ENCODE measurements at regions not wholly inside any gene's neighbourhood (a gene's known extent, or its start where the extent isn't known, plus 50 kb on each side); places are given as distances from the start of the nearest gene placed in this dataset.

DNA sequence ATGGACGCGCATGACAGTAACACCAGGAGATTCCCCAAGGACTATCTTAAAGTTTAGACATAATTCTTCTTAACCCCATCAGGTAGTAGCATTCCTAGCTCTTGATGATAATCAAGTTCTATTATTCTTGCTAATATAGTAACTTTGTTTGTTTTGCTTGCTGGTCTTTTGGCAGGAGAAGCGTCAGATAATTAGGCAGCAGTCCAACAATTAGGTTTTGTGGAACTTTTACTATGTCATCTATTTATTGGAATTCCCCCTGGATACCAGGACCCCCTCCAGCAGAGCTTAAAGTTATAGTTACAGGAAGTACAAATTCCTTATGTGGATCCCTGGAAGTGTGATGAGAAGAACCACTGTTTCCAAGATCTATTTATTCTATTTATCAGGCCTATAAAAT is 1138.0 kb upstream of the FAM98A start:
- no peak overlapping the region for H2BK120ac ChIP-seq (replicated peaks; ENCODE audit: low read depth, low read length)
- no peak overlapping the region for H4K8ac ChIP-seq (ENCODE audit: extremely low read depth, insufficient read depth, low read length)
- H2AFZ ChIP-seq (ENCODE audit: low read length) = no peak overlapping the region
- H3K36me3 ChIP-seq (ENCODE audit: control insufficient read depth in 2 of 4, insufficient read depth in 4 of 4, low read length in 3 of 4) = peaks cover 0 to 5% (median 1%) of the 10 kb centered on the region in 4 experiments; a peak in 3 of 8 replicates
- peaks cover 3 to 8% of the 10 kb centered on the region in 2 experiments for H3K9me3 ChIP-seq (ENCODE audit: insufficient read depth in 2 of 2, low read depth in 1 of 2, low read length in 1 of 2)
- H3K18ac ChIP-seq (ENCODE audit: extremely low read depth, low read length) = no peak overlapping the region
- H2AK5ac ChIP-seq (ENCODE audit: low read depth, low read length) = no peak overlapping the region
- no peaks in the 10 kb centered on the region for H3K27me3 ChIP-seq (replicated peaks in 1 of 4; ENCODE audit: control insufficient read depth in 3 of 4, extremely low read depth in 1 of 4, insufficient read depth in 3 of 4, low read length in 3 of 4)
- no peak for FAIRE-seq
- H3K27ac ChIP-seq (ENCODE audit: low read depth, low read length) = no peak overlapping the region
- no peak overlapping the region for H3K4me3 ChIP-seq (ENCODE audit: extremely low read depth in 1 of 4, insufficient read depth in 2 of 4, low read depth in 3 of 4, low read length in 4 of 4)
- no peak overlapping the region for H2BK5ac ChIP-seq (ENCODE audit: low read depth, low read length)
- no peak overlapping the region for H3K9ac ChIP-seq (replicated peaks in 1 of 4; ENCODE audit: extremely low read depth in 1 of 4, low read depth in 3 of 4, low read length in 3 of 4)
- H3K23ac ChIP-seq (ENCODE audit: insufficient read length) = no peak overlapping the region
- H3K4me2 ChIP-seq (ENCODE audit: insufficient read depth in 1 of 2, low read depth in 2 of 2, low read length in 2 of 2) = no peak overlapping the region
- H2BK20ac ChIP-seq (ENCODE audit: low read length) = no peak overlapping the region
- H2BK15ac ChIP-seq (ENCODE audit: low read length) = no peak overlapping the region
- H3K79me2 ChIP-seq (ENCODE audit: control insufficient read depth in 1 of 2, insufficient read depth in 2 of 2, low read length in 2 of 2) = no peaks in the 10 kb centered on the region
- peaks cover 0 to 12% (median 0%) of the 10 kb centered on the region in 4 experiments; a peak in 4 of 7 replicates for H3K4me1 ChIP-seq (replicated peaks in 1 of 4; ENCODE audit: control insufficient read depth in 3 of 4, insufficient read depth in 4 of 4, low read length in 3 of 4)
- H3K4ac ChIP-seq (replicated peaks; ENCODE audit: insufficient read length, low read depth, low read length) = no peak overlapping the region
- H4K91ac ChIP-seq (replicated peaks; ENCODE audit: insufficient read length, low read length) = no peak overlapping the region
- no peak overlapping the region for H3K56ac ChIP-seq (replicated peaks; ENCODE audit: insufficient read length, low read depth, low read length)
- WGBS, 2 experiments (ENCODE audit: extremely low coverage in 1 of 2, insufficient coverage in 1 of 2, insufficient read length in 1 of 2, insufficient replicate concordance in 2 of 2, low coverage in 1 of 2, low lambda C conversion rate in 2 of 2, missing lambda C conversion rate in 1 of 2) = 86% methylated on average over 3 of the region's 3 CpGs; no CpG with 5 or more reads in 1 of the 2 experiments
- CTCF ChIA-PET (ENCODE audit: partially characterized antibody) = interaction anchor here (1.0 to 2.2 kb wide), 4 partner anchors 17 to 665 kb away, joined by 3 to 8 read pairs (median 3); no protein-coding TSS in a partner anchor
- no peak overlapping the region for H4K5ac ChIP-seq (ENCODE audit: insufficient read length, low read depth, low read length)
- TF ChIP-seq, protein P1, sequence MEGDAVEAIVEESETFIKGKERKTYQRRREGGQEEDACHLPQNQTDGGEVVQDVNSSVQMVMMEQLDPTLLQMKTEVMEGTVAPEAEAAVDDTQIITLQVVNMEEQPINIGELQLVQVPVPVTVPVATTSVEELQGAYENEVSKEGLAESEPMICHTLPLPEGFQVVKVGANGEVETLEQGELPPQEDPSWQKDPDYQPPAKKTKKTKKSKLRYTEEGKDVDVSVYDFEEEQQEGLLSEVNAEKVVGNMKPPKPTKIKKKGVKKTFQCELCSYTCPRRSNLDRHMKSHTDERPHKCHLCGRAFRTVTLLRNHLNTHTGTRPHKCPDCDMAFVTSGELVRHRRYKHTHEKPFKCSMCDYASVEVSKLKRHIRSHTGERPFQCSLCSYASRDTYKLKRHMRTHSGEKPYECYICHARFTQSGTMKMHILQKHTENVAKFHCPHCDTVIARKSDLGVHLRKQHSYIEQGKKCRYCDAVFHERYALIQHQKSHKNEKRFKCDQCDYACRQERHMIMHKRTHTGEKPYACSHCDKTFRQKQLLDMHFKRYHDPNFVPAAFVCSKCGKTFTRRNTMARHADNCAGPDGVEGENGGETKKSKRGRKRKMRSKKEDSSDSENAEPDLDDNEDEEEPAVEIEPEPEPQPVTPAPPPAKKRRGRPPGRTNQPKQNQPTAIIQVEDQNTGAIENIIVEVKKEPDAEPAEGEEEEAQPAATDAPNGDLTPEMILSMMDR (IDR thresholded peaks at IDR 0.05; ENCODE audit: control extremely low read depth in 1 of 3, insufficient read depth in 1 of 3, low read depth in 1 of 3, low read length in 3 of 3) = no peak
- TF ChIP-seq FOSL1 (IDR thresholded peaks at IDR 0.05; ENCODE audit: insufficient read depth, low read depth, low read length) (no peak), ZNF274 (IDR thresholded peaks at IDR 0.05; ENCODE audit: borderline replicate concordance, extremely low read depth, low read length) (no peak)
- no peaks in the 10 kb centered on the region for H3K23me2 ChIP-seq (ENCODE audit: low read depth, low read length)
- no peak overlapping the region for H2BK12ac ChIP-seq (ENCODE audit: low read depth, low read length)
- POLR2A ChIA-PET (ENCODE audit: partially characterized antibody) = no interaction called here
- no peak overlapping the region for H3K14ac ChIP-seq (ENCODE audit: insufficient read length)
- DNase-seq (ENCODE audit: low read depth in 1 of 2, low spot score in 2 of 2) = no peak
- H3K79me1 ChIP-seq (ENCODE audit: low read depth, low read length) = no peaks in the 10 kb centered on the region
- H4K20me1 ChIP-seq (replicated peaks in 1 of 2; ENCODE audit: control insufficient read depth in 1 of 2, insufficient read depth in 2 of 2, low read length in 2 of 2) = no peaks in the 10 kb centered on the region

Data from H1 (cell line).